ENCODE measurements at regions not wholly inside any gene's neighbourhood (a gene's known extent, or its start where the extent isn't known, plus 50 kb on each side); places are given as distances from the start of the nearest gene placed in this dataset.

- H3K27ac ChIP-seq, result no peak overlapping the region
- no peak for DNase-seq
- intact Hi-C loops (cut with DNase I), result no loop called here
- WGBS, 3 donors, result 87 to 94% (median 89%) methylated on average over 6 of the region's 6 CpGs
- ATAC-seq, result no peak
- peaks cover 0 to 2% (median 0%) of the 10 kb centered on the region in 3 donors for H3K27me3 ChIP-seq (ENCODE audit: insufficient read depth in 3 of 3, low read length in 2 of 3)
- no peak for TF ChIP-seq CTCF (IDR thresholded peaks at IDR 0.05)
- no peaks in the 10 kb centered on the region for H3K9me3 ChIP-seq
- H3K4me1 ChIP-seq, result no peaks in the 10 kb centered on the region
- H3K36me3 ChIP-seq (ENCODE audit: insufficient read depth in 1 of 2, low read depth in 1 of 2), result no peaks in the 10 kb centered on the region
- H3K4me3 ChIP-seq, result no peak overlapping the region
Measured at GRCh38 chr20:48336597-48336996, 491.2 kb downstream of the PREX1 start.

GRCh38 chr20:48335308-48336050 is 492.3 kb downstream of the PREX1 start:
- Histone ChIP-seq H3K27me3 (ENCODE audit: insufficient read depth in 3 of 3, low read length in 2 of 3) (no peaks in the 10 kb centered on the region), H3K4me3 (no peak overlapping the region), H3K27ac (no peak overlapping the region), H3K9me3 (no peaks in the 10 kb centered on the region), H3K4me1 (no peaks in the 10 kb centered on the region), H3K36me3 (ENCODE audit: insufficient read depth in 1 of 2, low read depth in 1 of 2) (no peaks in the 10 kb centered on the region)
- ATAC-seq (no peak), DNase-seq (no peak)
- intact Hi-C loops (cut with DNase I), result no loop called here
- no peak for TF ChIP-seq CTCF (IDR thresholded peaks at IDR 0.05)
- WGBS, 3 donors, result 49 to 54% (median 53%) methylated on average over 3 of the region's 3 CpGs

- H3K4me1 ChIP-seq, result no peaks in the 10 kb centered on the region
- ATAC-seq (no peak), DNase-seq (no peak)
- intact Hi-C loops (cut with DNase I), result no loop called here
- H3K36me3 ChIP-seq (ENCODE audit: insufficient read depth in 1 of 2, low read depth in 1 of 2), result no peaks in the 10 kb centered on the region
- no peak overlapping the region for H3K27ac ChIP-seq
- no peaks in the 10 kb centered on the region for H3K27me3 ChIP-seq (ENCODE audit: insufficient read depth in 3 of 3, low read length in 2 of 3)
- no peak overlapping the region for H3K4me3 ChIP-seq
- TF ChIP-seq CTCF (IDR thresholded peaks at IDR 0.05), result no peak
- no peaks in the 10 kb centered on the region for H3K9me3 ChIP-seq
- 79 to 91% (median 80%) methylated on average over 4 of the region's 4 CpGs for WGBS, 3 donors
Measured at GRCh38 chr20:48333707-48334106, 494.1 kb downstream of the PREX1 start.

- 57% methylated on average over 3 of the region's 3 CpGs for WGBS, 3 donors
- intact Hi-C loops (cut with DNase I), result no loop called here
- Histone ChIP-seq H3K27ac (no peak overlapping the region), H3K4me3 (no peak overlapping the region), H3K36me3 (ENCODE audit: insufficient read depth in 1 of 2, low read depth in 1 of 2) (no peaks in the 10 kb centered on the region), H3K9me3 (no peaks in the 10 kb centered on the region), H3K4me1 (no peaks in the 10 kb centered on the region), H3K27me3 (ENCODE audit: insufficient read depth in 3 of 3, low read length in 2 of 3) (no peaks in the 10 kb centered on the region)
- no peak for TF ChIP-seq CTCF (IDR thresholded peaks at IDR 0.05)
- no peak for ATAC-seq
- DNase-seq, result no peak
Measured at GRCh38 chr20:48332555-48332954, 495.2 kb downstream of the PREX1 start.
